ENCODE measurements at regions not wholly inside any gene's neighbourhood (a gene's known extent, or its start where the extent isn't known, plus 50 kb on each side); places are given as distances from the start of the nearest gene placed in this dataset.
A peak's percentile ranks its signal among the peaks of the same experiment; 100 is the strongest.

DNA sequence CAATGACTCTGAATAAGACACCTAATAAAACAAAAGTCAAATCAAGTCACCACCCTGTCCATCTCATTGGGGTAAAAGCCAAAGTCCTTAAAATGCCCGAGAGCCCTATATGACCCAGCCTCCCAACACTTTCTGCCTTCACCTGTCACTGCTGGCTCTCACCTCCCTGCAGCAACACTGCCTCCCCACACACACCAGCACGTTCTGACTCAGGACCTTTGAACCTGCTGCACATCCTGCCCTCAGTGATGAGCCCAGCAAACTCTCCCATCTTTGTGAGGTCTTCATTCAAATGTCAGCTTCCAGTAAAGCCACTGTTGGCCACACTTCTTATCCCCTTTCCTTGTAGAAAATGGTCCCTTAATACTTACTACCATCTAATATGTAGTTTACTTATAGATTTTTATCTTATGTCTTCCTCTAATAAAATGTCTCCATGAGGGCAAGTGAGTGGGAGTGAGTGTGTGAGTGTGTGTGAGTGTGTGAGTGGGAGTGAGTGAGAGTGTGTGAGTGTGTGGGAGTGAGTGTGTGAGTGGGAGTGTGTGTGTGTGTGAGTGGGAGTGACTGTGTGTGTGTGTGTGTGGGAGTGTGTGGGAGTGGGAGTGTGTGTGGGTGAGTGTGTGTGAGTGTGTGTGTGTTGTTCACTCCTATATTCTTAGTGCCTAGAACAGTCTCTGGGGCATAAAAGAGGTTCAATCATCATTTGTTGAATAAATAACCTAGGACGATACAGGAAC, 504.7 kb downstream of the EIPR1 start:
- H3K27ac ChIP-seq = no peak overlapping the region
- no peaks in the 10 kb centered on the region for H3K27me3 ChIP-seq
- TF ChIP-seq, protein P1, sequence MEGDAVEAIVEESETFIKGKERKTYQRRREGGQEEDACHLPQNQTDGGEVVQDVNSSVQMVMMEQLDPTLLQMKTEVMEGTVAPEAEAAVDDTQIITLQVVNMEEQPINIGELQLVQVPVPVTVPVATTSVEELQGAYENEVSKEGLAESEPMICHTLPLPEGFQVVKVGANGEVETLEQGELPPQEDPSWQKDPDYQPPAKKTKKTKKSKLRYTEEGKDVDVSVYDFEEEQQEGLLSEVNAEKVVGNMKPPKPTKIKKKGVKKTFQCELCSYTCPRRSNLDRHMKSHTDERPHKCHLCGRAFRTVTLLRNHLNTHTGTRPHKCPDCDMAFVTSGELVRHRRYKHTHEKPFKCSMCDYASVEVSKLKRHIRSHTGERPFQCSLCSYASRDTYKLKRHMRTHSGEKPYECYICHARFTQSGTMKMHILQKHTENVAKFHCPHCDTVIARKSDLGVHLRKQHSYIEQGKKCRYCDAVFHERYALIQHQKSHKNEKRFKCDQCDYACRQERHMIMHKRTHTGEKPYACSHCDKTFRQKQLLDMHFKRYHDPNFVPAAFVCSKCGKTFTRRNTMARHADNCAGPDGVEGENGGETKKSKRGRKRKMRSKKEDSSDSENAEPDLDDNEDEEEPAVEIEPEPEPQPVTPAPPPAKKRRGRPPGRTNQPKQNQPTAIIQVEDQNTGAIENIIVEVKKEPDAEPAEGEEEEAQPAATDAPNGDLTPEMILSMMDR (IDR thresholded peaks at IDR 0.05) = no peak
- TF ChIP-seq EZH2 (IDR thresholded peaks at IDR 0.05) (no peak), EZH2phosphoT487 (IDR thresholded peaks at IDR 0.05) (no peak)
- H4K20me1 ChIP-seq (ENCODE audit: low read depth) = no peaks in the 10 kb centered on the region
- no peak overlapping the region for H3K4me2 ChIP-seq
- H3K4me1 ChIP-seq = no peaks in the 10 kb centered on the region
- no peaks in the 10 kb centered on the region for H3K36me3 ChIP-seq
- H3K9me3 ChIP-seq (ENCODE audit: low read depth) = no peaks in the 10 kb centered on the region
- H3K9me3 Mint-ChIP-seq = peaks cover 10% of the 10 kb centered on the region
- H3K36me3 Mint-ChIP-seq = no peaks in the 10 kb centered on the region
- no peak overlapping the region for H3K9ac ChIP-seq
- H3K4me3 Mint-ChIP-seq = no peak overlapping the region
- DNase-seq (ENCODE audit: low spot score) = no peak
- peak overlapping the region; percentile 13 for H3K27ac Mint-ChIP-seq
- no peak overlapping the region for H3K4me3 ChIP-seq
- H2AFZ ChIP-seq (replicated peaks) = no peak overlapping the region
- no peaks in the 10 kb centered on the region for H3F3A ChIP-seq (ENCODE audit: low read depth)
- H3K4me1 Mint-ChIP-seq = peaks cover 65% of the 10 kb centered on the region
- no peaks in the 10 kb centered on the region for H3K79me2 ChIP-seq (ENCODE audit: low read depth)
- H3K27me3 Mint-ChIP-seq (ENCODE audit: insufficient read depth, low read depth) = peaks cover 4% of the 10 kb centered on the region

DNA sequence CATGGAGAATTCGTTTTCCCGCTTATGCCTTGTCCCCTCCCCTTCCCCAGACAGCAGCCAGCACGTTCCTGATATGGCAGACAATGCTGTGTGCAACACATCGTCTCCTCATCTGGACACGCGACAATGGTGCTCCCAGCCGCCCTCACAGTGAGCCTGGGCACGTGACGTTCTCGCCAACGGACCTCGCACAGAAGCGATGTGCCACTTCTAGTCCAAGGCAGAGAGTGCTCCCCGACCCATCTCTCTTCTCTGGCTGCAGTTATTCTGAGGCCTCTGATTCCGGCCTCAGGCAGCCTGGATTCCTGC, 505.4 kb downstream of the EIPR1 start:
- H3K9ac ChIP-seq = no peak overlapping the region
- no peaks in the 10 kb centered on the region for H3K36me3 Mint-ChIP-seq
- TF ChIP-seq EZH2 (IDR thresholded peaks at IDR 0.05) (no peak), EZH2phosphoT487 (IDR thresholded peaks at IDR 0.05) (no peak)
- TF ChIP-seq, protein P1 (IDR thresholded peaks at IDR 0.05) = no peak
- no peaks in the 10 kb centered on the region for H3K9me3 ChIP-seq (ENCODE audit: low read depth)
- no peak overlapping the region for H3K4me2 ChIP-seq
- H3K79me2 ChIP-seq (ENCODE audit: low read depth) = no peaks in the 10 kb centered on the region
- no peaks in the 10 kb centered on the region for H4K20me1 ChIP-seq (ENCODE audit: low read depth)
- no peak overlapping the region for H2AFZ ChIP-seq (replicated peaks)
- peaks cover 66% of the 10 kb centered on the region for H3K4me1 Mint-ChIP-seq
- no peaks in the 10 kb centered on the region for H3K36me3 ChIP-seq
- peaks cover 4% of the 10 kb centered on the region for H3K27me3 Mint-ChIP-seq (ENCODE audit: insufficient read depth, low read depth)
- H3K4me1 ChIP-seq = no peaks in the 10 kb centered on the region
- H3K4me3 ChIP-seq = no peak overlapping the region
- H3K27ac ChIP-seq = no peak overlapping the region
- H3K4me3 Mint-ChIP-seq = no peak overlapping the region
- H3K27me3 ChIP-seq = no peaks in the 10 kb centered on the region
- no peak for DNase-seq (ENCODE audit: low spot score)
- no peaks in the 10 kb centered on the region for H3F3A ChIP-seq (ENCODE audit: low read depth)
- H3K9me3 Mint-ChIP-seq = peaks cover 5% of the 10 kb centered on the region
- no peak overlapping the region for H3K27ac Mint-ChIP-seq

DNA sequence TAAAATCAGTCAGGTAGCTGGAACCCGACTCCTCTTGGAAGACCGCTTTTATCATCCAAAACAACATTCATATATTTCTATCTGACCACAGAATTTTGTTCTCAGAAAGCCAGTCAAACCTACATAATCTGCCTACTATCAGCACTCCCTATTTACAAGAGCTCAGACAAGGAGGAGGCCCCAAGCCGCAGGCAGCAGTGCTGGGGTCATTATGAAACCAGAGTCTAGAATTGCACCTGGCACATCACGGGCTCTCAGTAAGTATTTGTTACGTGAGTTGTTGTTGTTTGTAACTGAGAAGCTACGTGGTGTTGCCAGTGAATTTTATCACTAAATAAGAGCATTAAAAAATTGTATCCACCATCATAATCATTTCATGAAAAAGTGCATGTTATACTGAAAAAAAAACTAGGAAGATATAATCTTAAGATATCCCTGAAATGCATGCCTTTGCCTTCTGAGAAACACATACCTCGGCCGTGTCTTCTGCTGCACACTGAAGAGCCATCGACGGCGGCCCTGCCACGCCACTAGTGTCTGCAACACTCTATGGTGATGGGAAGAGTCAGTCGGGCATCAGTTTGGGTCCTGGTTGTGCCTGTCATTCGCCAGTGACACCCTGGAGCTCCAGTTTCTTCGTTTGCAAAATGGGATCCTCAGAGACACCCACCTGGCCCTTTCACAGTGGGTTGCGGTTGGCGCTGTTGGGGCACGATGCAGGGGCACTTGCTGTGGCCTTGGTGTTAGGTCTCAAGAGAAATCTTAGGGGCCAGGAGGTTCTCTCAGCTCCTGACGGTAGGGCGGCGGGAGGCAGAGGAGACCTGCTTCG, 505.9 kb downstream of the EIPR1 start:
- Histone ChIP-seq H3K4me2 (no peak overlapping the region), H3K27ac (no peak overlapping the region), H4K20me1 (ENCODE audit: low read depth) (no peaks in the 10 kb centered on the region), H3K36me3 (no peaks in the 10 kb centered on the region), H3K4me1 (no peaks in the 10 kb centered on the region), H3K27me3 (no peaks in the 10 kb centered on the region), H3K4me3 (no peak overlapping the region), H3F3A (ENCODE audit: low read depth) (no peaks in the 10 kb centered on the region), H3K79me2 (ENCODE audit: low read depth) (no peaks in the 10 kb centered on the region), H2AFZ (replicated peaks) (no peak overlapping the region), H3K9ac (no peak overlapping the region), H3K9me3 (ENCODE audit: low read depth) (no peaks in the 10 kb centered on the region)
- Mint-ChIP-seq H3K27me3 (ENCODE audit: insufficient read depth, low read depth) (peaks cover 2% of the 10 kb centered on the region), H3K27ac (peak overlapping the region; percentile 22), H3K4me1 (peaks cover 64% of the 10 kb centered on the region), H3K4me3 (no peak overlapping the region), H3K36me3 (no peaks in the 10 kb centered on the region), H3K9me3 (no peaks in the 10 kb centered on the region)
- DNase-seq (ENCODE audit: low spot score) = no peak
- TF ChIP-seq EZH2phosphoT487 (IDR thresholded peaks at IDR 0.05) (no peak), EZH2 (IDR thresholded peaks at IDR 0.05) (no peak)
- TF ChIP-seq, protein P1 (IDR thresholded peaks at IDR 0.05) = no peak
